ENCODE measurements at regions not wholly inside any gene's neighbourhood (a gene's known extent, or its start where the extent isn't known, plus 50 kb on each side); places are given as distances from the start of the nearest gene placed in this dataset.
"Not testable (repeated sequence)": the region's sequence is repeated elsewhere in the genome, so short reads cannot be mapped to it uniquely, and the experiment has no call there.

GRCh38 chr5:67605730-67606585, 409.4 kb upstream of the CD180 start:
- no peak overlapping the region for H3K4me3 ChIP-seq (ENCODE audit: low read depth, low read length)

GRCh38 chr5:67591491-67591890, 394.9 kb upstream of the CD180 start:
- no peak overlapping the region for H3K4me3 ChIP-seq (ENCODE audit: low read depth, low read length)

- H3K4me3 ChIP-seq (ENCODE audit: low read depth, low read length), result no peak overlapping the region
Measured at GRCh38 chr5:67588389-67588788, 391.8 kb upstream of the CD180 start.

- no peak overlapping the region for H3K4me3 ChIP-seq (ENCODE audit: low read depth, low read length)
Measured at GRCh38 chr5:67581203-67581602, 384.6 kb upstream of the CD180 start.

GRCh38 chr5:67578011-67578410, 381.4 kb upstream of the CD180 start:
- no peak overlapping the region for H3K4me3 ChIP-seq (ENCODE audit: low read depth, low read length)

GRCh38 chr5:67577424-67577823, 380.8 kb upstream of the CD180 start:
- no peak overlapping the region for H3K4me3 ChIP-seq (ENCODE audit: low read depth, low read length)

GRCh38 chr5:67576112-67576511, 379.5 kb upstream of the CD180 start:
- H3K4me3 ChIP-seq (ENCODE audit: low read depth, low read length), result no peak overlapping the region

- no peak overlapping the region for H3K4me3 ChIP-seq (ENCODE audit: low read depth, low read length)
Measured at GRCh38 chr5:67575087-67575486, 378.5 kb upstream of the CD180 start.

GRCh38 chr5:67561151-67561932, 364.7 kb upstream of the CD180 start:
- no peak overlapping the region for H3K4me3 ChIP-seq (ENCODE audit: low read depth, low read length)

- no peak overlapping the region for H3K4me3 ChIP-seq (ENCODE audit: low read depth, low read length)
Measured at GRCh38 chr5:67552773-67553172, 356.2 kb upstream of the CD180 start.

GRCh38 chr5:67549947-67550346, 353.3 kb upstream of the CD180 start:
- no peak overlapping the region for H3K4me3 ChIP-seq (ENCODE audit: low read depth, low read length)

GRCh38 chr5:67549296-67549618, 352.7 kb upstream of the CD180 start:
- H3K4me3 ChIP-seq (ENCODE audit: low read depth, low read length), result no peak overlapping the region

GRCh38 chr5:67548520-67549295, 352.1 kb upstream of the CD180 start:
- no peak overlapping the region for H3K4me3 ChIP-seq (ENCODE audit: low read depth, low read length)

GRCh38 chr5:67547682-67548081, 351.1 kb upstream of the CD180 start:
- H3K4me3 ChIP-seq (ENCODE audit: low read depth, low read length), result no peak overlapping the region

GRCh38 chr5:67544942-67545341, 348.3 kb upstream of the CD180 start:
- H3K4me3 ChIP-seq (ENCODE audit: low read depth, low read length), result not testable (repeated sequence)

GRCh38 chr5:67543720-67544270, 347.2 kb upstream of the CD180 start:
- H3K4me3 ChIP-seq (ENCODE audit: low read depth, low read length), result no peak overlapping the region

GRCh38 chr5:67542479-67542878, 345.9 kb upstream of the CD180 start:
- no peak overlapping the region for H3K4me3 ChIP-seq (ENCODE audit: low read depth, low read length)

- no peak overlapping the region for H3K4me3 ChIP-seq (ENCODE audit: low read depth, low read length)
Measured at GRCh38 chr5:67541875-67542274, 345.3 kb upstream of the CD180 start.

GRCh38 chr5:67538855-67539506, 342.4 kb upstream of the CD180 start:
- no peak overlapping the region for H3K4me3 ChIP-seq (ENCODE audit: low read depth, low read length)

GRCh38 chr5:67537439-67538148, 341.0 kb upstream of the CD180 start:
- H3K4me3 ChIP-seq (ENCODE audit: low read depth, low read length), result no peak overlapping the region
